HG02885 (cell line): ENCODE measurements at regions not wholly inside any gene's neighbourhood (a gene's known extent, or its start where the extent isn't known, plus 50 kb on each side); places are given as distances from the start of the nearest gene placed in this dataset.

ENCODE experiments used
- ATAC-seq: cut with Tn5 transposase; IDR thresholded peaks from one replicate; pipeline ENCODE4 v1.9.1; 2021; ENCODE audit warnings: mild to moderate bottlenecking; ENCODE audit not compliant: unreplicated experiment, poor library complexity

GRCh38 chr4:171759274-171759673 lies 53.9 kb upstream of the GALNTL6 start:
- ATAC-seq: no peak

GRCh38 chr4:171751538-171751937 lies 61.7 kb upstream of the GALNTL6 start:
- ATAC-seq: no peak

DNA sequence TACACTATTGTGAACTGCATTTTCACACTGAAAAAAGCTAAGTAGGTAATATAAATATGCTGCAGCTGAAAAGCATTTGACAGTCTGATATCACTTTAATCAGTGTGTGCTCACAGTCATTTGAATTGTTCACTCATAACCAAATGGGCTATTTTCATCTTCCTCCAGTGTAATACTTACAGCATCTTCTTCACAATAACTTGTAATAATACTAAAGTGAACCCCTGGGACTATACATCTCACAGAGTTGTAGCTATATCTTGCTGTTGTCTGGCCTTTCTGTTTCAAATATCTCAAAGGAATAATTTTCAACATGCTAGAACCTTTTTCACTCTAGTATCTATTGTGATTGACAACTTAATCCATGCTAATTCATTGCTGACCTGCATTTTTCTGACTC lies 66.8 kb upstream of the GALNTL6 start:
- ATAC-seq: no peak

DNA sequence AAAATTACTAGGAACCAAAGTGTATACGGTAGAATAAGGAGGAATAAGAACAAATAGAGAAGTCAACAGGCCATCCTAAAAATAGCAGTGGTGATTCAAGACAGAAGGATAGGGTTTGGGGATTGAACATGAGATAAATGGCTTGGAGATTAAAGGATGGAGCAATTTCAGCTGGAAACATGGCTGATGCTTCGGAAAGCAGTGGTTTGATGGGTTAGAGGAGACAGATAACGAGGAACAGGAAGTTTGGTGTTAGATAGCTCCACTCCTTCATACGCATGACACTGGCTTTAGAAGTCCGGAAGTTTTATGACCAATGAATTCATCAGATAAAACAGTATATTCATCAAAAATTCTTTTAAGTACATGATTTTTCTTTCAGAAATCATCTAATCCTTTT lies 70.8 kb upstream of the GALNTL6 start:
- ATAC-seq: no peak

GRCh38 chr4:171727185-171727584 lies 86.0 kb upstream of the GALNTL6 start:
- no peak for ATAC-seq

GRCh38 chr4:171721937-171722336 lies 91.3 kb upstream of the GALNTL6 start:
- no peak for ATAC-seq

DNA sequence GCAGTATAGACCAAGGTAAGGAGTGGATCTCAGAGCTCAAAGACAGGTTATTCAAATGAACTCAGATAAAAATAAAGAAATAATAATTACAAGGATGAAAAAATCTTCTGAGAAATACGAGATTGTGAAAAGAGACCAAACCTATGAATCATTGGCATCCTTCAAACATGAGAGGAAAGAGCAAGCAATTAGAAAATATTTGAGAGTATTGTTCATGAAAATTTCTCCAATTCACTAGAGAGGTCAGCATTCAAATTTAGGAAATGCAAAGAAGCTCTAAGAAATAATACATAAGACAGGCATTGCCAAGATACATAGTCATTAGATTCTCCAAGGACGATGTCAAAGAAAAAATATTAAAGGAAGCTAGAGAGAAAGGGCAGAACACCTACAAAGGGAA lies 93.5 kb upstream of the GALNTL6 start:
- no peak for ATAC-seq

DNA sequence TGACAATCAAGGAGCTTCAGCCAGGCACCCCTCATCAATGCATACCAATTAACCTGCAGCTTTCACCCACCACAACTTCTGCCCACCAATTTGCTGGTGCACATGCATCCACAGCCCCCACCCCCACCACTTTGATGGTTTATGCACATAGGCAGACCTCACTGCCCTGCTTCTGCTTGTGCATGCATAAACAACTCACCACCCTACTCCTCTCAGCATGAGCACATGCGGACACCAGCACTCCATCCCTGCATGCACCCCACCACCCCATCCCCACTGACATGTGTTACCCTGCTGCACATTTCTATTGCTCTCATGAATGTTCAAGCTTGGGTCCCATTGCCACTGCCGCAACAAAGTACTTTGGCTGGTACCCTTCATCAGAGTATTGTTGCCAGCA lies 94.5 kb upstream of the GALNTL6 start:
- no peak for ATAC-seq

DNA sequence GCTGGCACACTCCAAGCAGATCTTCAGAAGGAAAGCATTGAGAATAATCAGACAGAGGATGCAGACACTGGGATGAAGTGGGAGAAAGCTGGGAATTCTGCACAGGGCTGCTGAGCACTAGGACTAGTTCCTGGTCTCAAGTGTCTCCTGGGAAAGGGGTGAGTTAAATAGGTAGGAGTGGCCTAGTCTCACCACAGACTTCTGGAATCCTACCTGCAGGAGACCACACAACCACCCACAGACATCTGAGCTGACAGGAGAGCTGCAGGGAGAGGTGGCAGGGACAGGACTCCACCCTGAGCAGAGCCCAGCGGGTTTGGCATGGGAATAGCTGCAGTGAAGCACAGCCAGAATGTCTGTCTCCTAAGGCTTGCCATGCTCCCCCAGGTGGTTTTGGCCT lies 95.1 kb upstream of the GALNTL6 start:
- ATAC-seq: no peak

- ATAC-seq: no peak
These were observed 95.9 kb upstream of the GALNTL6 start for GRCh38 chr4:171717231-171717741.

DNA sequence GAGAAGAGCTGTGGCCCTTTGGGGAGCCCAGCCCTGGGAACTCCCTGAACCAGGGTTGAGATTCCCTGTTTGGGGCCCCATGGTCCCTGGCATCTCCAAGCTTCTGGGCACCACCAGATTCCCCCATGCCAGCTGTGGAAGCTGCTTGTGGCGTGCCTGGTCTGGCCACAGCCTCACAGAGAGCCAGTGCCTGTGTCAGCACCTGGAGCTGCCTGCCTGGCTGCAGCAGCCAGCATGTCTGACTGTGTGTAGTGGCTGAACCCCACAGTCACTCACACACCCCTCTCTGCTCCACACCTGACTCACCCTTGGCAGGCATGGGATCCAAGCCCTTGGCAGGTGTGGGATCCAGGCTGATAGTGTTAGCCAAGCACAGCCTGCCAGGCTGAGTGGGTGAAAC lies 97.2 kb upstream of the GALNTL6 start:
- no peak for ATAC-seq

GRCh38 chr4:171714791-171715454 lies 98.3 kb upstream of the GALNTL6 start:
- no peak for ATAC-seq

- ATAC-seq: no peak
These were observed 102.5 kb upstream of the GALNTL6 start for GRCh38 chr4:171710743-171711142.

- ATAC-seq: peak; percentile 97
These were observed 136.5 kb upstream of the GALNTL6 start for GRCh38 chr4:171676555-171677215.

- ATAC-seq: no peak
These were observed 138.4 kb upstream of the GALNTL6 start for GRCh38 chr4:171674781-171675180.

DNA sequence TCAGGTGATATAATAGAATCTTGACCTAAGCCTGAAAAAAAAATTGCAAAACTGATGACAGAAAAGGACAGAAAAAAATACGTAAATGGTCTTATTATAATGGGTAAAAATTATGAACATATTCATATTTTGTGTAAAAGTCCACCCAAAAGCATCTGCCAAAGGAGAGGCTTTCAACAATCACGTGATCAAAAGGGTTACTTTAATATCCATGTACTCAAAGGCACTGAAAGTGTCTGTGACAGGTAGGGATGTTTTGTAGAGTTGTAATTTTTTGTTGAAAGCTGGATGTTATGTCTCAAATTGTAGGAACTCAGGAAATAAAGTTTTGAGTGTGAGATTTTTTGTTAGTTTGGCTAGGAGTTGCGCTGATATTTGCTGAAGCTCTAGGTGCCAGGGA lies 144.8 kb upstream of the GALNTL6 start:
- ATAC-seq: no peak

DNA sequence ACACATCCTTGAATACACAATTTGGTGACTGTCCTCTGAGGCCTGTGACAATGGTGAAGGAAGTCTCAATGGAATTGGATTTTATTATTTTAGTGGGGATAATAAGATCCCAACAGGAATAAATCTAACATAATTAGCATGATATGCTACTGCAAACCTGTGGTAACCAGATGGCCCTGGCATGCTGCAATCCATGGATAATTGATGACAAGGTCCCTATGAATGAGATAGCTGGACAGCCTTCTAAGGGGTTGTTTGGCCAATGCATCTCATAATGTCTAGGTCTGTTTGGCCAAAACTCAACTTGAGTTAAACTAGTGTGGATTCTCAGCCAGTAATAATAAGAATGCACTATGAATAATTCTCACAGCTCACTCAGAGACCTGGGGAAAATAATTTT lies 145.3 kb upstream of the GALNTL6 start:
- no peak for ATAC-seq

GRCh38 chr4:171651071-171651470 lies 162.1 kb upstream of the GALNTL6 start:
- ATAC-seq: no peak

DNA sequence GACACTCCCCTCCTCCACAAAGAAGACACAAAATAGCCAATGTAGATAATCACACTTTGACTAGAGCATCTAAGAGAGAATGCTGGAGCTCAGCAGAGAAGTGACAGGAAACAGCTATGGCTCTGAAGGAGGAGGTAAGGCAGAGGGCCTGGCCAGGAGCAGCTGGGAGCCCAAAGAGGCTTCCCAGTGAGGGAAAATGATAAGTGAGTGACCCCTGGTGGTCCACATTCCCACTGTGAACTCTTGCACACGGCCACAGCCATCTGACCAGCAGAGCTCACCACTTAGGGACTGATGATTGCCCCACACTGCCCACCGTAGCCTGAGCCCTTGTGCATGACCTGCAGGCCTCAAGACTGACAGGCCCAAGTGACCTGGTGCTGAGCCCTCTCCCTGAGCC lies 162.7 kb upstream of the GALNTL6 start:
- peak; percentile 78 for ATAC-seq

GRCh38 chr4:171648926-171649325 lies 164.3 kb upstream of the GALNTL6 start:
- no peak for ATAC-seq

GRCh38 chr4:171646984-171647383 lies 166.2 kb upstream of the GALNTL6 start:
- no peak for ATAC-seq

- peak; percentile 80 for ATAC-seq
These were observed 168.7 kb upstream of the GALNTL6 start for GRCh38 chr4:171644430-171645057.
